GM21576 (cell line): ENCODE measurements at regions not wholly inside any gene's neighbourhood (a gene's known extent, or its start where the extent isn't known, plus 50 kb on each side); places are given as distances from the start of the nearest gene placed in this dataset.

Source experiments
- ATAC-seq: cut with Tn5 transposase; IDR thresholded peaks from one replicate; pipeline ENCODE4 v1.9.1; 2021; ENCODE audit warnings: mild to moderate bottlenecking, moderate library complexity; ENCODE audit not compliant: unreplicated experiment

DNA sequence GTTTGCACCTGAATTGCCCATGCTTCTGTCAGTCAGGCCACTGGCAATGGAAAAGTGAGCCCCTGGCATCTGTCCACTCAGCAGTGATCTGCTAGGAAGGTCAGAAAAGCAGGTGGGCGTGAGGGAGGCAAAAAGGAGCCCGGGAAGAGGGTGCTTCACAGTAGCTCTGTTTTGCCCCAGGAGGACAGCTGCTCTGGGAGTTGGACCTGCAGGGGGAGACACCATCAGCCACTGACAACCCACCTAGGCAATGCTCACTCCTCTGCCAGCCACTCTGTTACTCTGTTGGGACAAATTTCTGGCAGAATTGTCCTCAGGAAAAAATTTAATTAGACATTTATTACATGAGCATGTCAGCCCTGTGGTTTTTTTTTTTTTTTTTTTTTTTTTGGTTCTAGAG lies 146.4 kb downstream of the LRIG2 start:
- ATAC-seq: no peak

DNA sequence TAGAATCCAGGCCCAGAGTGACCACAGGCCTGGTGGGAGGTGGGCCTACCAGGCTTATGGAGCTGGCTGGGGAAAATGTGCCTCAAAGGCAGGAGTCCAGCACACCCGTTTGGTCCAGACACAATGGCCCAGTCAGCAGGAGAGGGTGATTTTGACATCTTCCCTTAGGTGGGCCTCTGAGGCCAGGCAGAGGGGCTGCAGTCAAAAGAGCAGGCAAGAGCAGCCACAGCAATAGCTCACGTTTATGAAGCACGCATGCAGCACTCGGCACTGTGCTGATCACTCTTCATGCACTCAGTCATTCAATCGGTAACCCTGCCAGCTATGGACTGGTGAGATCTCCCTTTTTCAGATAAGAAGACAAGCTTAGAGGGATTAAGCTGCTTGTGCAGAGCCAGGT lies 146.8 kb downstream of the LRIG2 start:
- no peak for ATAC-seq

DNA sequence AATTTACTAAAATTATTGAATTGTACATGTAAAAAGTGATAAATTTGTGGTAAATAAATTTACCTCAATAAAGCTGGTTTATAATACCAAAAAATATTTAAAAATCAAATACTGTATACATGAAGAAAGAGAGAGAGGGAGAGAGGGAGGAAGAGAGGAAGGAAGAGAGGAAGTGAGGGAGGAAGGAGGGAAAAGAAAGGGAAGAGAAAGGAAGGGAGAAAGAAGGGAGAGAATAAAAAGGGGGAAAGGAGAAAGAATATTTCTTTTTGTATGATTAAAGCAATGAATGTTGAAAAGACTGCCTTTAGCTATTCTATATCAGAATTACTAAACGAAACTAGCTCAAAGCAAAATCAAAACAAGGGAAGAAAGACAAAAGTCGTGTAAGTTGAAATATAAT lies 150.0 kb downstream of the LRIG2 start:
- ATAC-seq: no peak

DNA sequence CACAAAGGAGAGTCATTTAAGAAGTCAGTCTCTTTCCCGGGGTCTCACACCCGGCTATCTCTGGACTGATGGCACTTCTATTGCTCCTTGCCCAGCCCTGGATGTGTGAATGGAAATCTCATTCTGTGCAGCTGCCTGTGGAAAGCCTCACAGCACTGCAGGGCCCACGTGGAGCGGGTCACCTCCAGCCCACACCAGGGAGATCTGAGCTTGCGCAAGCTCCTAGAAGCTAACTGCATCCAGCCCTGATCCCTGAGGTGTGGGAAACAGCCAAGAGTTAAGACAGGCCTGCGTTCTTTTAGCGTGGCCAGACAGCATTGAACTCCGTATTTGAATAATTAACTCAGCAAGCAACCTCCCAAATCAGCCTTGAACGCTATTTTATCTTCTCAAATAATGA lies 150.5 kb downstream of the LRIG2 start:
- no peak for ATAC-seq

DNA sequence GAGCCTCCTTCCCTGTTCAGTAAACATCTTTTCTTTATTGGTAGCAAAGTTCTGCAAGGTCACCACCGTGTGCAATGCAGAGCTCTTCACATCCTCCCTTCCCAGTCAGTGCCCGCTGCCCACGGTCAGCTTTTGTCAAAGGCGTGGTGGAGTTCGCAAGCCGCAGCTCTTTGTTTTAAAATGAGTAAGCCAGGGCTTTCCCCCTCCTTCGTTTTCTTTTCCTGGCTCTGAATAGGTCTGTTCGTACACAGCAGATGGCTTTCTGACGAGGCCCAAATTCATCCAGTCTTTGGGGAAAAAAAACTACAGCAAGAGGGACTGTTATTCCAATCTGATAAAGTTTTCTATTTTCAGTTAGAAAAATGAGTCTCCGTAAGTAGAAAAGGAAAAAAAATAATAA lies 153.2 kb downstream of the LRIG2 start:
- peak; percentile 64 for ATAC-seq

DNA sequence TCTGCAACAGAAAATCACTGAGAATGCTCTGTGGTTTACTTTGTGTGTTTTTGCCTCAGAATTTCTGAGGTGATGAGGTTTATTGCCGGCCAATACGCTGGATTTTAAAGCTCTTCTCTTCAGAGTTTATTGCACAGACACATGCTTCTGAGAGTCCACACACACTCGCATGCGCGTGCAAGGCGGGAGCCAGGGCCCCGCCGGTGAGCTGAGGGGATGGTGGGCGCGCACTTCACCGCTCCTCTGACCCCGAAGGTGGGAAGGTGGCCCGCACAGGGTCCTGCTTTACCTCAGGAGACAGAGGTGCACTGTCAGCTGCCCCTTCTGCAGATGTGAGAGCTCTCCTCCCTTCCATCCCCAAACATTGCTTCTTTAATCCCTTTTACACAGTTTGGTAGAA lies 158.4 kb upstream of the MAGI3 start:
- ATAC-seq: no peak

DNA sequence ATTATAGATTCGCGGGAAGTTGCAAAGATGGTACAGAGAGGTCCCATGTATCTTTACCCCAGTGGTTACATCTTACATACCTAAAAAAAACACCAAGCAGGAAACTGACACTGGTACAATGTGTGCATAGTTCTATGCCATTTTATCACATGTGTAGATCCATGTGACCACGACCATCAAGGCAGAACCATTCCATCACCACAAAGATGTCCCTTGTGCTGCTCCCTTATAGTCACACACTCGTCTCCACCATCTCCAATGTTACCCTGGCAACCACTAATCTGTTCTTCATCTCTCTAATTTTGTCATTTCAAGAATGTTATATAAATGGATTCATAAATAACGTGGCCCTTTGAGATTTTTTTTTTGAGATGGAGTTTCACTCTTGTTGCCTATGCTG lies 156.9 kb upstream of the MAGI3 start:
- ATAC-seq: no peak

DNA sequence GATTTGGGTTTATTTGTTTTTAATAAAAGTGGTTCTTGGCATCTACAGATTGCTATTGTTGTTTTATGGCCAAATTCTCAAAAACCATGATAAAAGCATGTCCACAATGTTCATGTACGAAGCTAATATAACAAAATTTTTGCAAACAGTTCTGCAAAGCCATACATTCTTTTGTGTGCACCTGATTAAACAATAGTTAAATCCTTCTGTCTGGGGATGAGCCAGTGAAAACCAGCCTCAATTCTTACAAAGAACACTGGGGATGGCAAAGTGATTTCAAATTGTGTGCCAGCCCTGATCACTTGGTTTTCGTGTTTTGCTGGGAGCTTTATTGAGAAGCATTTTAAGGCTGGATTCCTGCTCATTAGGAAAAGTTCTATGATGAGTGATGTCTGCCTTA lies 149.1 kb upstream of the MAGI3 start:
- ATAC-seq: no peak

DNA sequence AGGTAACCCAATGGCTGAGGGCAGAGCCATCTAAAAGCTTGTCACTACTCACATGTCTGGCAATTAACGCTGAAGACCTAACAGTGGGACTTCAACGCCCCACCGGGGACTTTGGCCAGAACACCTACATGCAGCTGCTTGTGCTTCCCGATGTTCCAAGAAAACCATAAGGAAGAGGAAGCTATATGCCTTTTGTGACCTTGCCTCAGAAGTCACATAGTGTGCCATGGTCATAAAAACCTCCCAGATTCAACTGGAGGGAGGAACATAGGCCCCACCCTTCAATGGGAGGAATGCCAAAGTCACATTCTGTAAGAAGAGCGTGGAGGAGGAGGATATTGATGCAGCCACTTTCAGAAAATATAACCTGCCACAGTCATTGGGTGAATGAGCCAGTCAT lies 147.8 kb upstream of the MAGI3 start:
- no peak for ATAC-seq

DNA sequence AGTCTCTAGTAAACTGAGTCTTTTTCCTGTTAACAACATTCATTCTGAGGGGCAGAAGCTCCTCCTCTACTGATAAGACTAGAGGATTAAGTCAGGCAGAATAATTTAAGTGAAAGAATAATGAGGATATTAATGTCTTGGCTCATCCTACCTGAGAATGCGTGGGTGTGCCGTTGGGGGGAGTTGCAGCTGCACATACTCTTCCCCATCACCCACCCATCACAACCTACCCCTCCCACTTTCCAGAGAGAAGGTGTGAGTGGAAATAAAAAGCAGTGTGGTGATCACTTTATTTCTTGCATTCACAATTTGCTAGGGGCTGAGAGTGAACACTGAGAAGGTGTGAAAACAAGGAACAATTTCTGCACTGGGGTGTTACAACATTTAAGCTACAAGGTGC lies 146.8 kb upstream of the MAGI3 start:
- ATAC-seq: no peak

DNA sequence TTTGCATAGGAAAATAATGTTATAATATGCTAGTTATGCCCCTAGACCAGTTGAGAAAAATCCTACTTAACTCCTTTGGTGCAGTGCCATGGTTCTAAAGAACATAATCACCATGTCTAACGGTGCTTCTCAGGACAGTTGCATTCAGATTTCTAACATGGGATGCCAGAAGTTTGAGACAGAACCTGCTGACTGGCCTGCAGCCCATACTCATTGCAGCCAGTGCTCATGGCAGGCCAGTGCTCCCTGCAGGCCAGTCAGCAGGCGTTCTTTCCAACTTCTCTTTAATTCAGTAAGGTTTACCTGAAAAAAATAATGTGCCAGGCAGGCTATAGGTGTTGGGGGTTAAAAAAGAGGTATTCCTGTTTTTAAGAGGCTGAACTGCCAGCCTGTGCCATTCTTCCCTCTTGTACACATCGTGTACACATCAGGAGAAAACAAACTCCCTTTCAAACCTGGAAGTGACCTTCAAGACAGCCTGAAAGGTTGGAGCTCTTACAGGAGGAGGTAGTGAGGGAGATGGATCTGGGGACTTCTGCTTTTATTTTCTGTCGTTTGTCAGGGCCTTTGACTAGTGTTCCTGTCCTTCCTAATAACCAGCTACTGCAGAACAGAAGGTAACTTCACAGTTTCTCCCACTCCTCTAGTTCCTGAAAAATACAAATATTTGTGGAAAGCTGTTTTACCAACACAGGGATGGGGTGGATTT lies 146.0 kb upstream of the MAGI3 start:
- ATAC-seq: no peak

DNA sequence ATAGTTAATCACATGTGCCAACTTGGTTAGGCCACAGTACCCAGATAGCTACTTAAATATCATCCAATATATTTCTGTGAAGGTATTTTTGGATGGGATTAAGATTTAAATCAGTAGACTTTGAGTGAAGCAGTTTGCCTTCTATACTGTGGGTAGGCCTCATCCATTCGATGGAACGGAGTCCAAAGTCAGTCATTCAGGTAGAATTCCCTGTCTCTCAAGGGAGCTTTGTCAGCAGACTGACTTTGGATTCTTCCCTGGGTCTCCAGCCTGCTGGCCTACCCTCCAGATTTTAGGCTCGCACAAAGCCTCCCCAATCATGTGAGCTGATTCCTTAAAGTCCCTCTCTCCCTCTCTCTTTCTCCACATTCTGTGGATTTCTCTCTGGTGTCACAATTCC lies 145.1 kb upstream of the MAGI3 start:
- no peak for ATAC-seq

DNA sequence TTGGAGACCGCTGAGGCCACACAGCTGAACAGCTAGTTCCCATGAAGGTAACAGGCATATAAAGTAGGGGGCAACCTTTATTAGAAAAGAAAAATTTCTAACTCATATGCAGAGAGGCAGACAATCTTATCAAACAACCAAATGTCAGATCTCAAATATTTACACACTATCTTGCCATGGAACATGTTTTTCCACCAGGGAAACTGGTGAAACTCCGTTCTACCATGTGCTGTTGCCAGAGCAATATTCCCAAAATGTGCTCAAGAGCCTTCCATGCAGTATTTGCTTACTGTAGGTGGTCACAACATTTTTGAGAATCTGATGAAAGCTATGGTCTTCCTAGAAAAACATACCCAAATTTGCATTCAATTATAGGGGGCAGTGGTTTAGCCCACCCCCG lies 143.4 kb upstream of the MAGI3 start:
- ATAC-seq: no peak

DNA sequence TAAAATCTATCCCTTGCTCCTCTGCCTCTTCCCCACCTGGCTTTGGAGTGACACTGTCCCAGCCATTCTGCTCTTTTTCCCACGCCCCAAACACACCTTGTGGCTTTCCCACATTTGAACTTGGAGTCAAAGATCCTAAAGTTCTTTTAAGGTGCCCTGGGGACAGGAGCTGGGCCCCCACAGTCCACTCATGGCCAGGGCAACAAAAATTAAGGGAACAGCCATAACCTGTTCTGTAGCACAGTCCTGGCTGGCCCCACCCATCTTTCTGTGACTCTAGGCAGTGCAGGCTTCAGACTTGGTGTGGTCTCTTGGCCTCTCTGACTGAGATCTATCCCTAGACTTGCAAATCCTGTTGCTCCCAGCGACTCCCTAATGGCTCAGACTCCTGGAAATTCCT lies 143.0 kb upstream of the MAGI3 start:
- no peak for ATAC-seq

DNA sequence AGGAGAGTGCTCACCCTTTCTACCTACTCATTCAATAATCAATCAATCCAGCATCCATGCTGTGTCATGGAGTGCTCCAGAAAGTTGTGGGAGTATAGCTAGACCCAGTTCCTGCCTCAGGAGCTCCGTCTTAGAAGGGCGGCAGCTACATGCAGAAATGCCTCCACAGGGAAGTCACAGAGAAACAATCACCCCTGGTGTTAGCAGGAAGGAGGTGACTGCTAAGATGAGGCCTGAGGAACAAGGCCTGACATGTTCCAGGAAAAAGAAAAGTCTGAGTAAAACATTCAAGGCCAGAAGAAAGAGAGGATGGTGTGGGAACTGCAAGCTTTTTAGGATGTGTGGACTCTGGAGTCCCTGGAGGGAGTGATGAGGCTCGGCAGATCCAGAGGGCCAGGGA lies 142.5 kb upstream of the MAGI3 start:
- no peak for ATAC-seq

DNA sequence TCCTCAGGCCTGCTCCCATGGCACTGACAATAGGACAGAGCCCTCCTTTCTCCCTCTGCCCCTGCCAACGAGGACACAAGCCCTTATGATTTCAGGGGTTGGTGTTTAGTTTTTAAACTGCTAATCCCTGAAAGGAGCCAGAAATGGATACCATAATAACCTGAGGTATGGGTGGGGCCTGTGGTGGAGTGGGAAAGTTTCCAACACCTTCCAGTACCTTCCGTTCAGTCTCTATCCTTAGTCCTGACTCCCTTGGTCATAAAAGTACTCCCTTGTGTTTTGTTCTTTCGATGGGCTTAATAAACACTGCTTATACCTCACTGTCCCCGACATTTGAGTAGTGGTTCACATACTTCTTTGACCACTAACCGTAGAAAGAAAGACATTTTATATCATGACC lies 141.8 kb upstream of the MAGI3 start:
- no peak for ATAC-seq

DNA sequence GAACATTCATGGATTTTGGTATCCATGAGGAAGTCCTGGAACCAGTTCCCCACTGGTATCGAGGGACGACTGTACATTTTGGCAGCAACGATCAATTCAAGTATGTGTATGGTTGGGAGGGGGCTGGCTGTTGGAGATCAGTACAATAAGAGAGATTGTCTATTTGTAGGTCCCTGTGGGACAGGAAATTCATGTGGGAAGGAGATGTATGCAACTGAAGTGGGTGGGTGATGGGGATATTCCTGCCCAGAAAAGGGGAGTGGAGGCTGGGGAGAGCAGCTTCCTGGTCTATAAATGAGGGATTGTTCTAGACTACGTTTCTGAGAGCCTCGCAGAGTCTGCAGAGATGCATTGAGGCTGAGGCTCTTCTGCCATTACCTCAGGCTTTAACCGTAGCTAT lies 140.2 kb upstream of the MAGI3 start:
- no peak for ATAC-seq

DNA sequence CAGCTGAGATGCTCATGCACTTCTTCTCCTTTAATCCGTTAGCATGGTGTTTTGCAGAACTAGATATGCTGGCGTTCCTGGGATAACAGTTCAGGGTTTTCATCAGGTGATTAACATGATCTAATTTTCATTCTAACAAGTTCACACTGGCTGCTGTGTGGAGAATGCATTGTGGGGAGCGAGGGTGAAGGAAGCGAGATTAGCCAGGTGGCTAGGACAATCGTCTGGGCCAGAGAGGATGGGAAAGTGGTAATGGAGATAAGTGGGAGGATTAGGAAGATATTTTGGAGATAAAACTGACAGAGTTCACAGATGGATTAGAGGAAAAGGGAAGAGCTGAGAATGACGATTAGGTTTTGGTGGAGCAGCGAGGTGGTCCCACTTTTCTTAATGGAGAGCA lies 138.1 kb upstream of the MAGI3 start:
- ATAC-seq: no peak

DNA sequence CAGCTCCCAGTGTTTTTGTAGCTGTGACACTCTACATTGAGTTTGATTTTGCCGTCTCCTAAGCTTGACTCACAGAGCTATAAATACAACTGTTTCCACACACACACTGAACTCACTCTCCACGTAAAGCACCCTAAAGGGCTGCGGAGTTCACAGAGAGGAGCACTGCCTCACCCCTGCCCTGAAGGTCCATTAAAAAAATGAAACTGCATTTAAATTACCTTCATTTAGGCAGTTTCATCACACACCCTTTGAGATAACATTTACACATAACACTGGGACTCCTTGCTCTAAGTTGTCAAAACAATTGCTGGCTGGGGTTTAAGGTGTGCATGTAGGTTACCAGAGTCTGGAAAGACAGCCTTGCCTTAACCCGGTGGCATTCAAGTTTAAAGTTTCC lies 137.1 kb upstream of the MAGI3 start:
- no peak for ATAC-seq

DNA sequence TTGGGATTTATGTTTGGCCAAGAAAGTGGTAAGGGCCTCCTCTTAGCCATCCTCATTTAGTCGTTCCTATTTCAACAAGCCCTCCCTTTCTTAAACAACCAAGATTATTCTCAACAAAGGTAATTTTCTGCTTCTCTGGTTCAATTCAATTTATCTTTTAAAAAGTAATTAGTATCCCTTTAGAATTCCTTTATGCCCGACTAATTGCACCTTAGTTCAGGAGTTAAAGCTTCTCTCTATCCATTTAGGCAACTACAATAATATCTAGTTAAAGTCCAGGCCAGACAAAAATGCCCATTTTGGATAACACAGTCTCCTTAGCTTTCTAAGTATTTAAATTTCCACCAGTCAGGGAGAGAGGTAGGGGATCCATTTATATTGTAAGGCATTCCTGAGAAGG lies 136.7 kb upstream of the MAGI3 start:
- no peak for ATAC-seq

DNA sequence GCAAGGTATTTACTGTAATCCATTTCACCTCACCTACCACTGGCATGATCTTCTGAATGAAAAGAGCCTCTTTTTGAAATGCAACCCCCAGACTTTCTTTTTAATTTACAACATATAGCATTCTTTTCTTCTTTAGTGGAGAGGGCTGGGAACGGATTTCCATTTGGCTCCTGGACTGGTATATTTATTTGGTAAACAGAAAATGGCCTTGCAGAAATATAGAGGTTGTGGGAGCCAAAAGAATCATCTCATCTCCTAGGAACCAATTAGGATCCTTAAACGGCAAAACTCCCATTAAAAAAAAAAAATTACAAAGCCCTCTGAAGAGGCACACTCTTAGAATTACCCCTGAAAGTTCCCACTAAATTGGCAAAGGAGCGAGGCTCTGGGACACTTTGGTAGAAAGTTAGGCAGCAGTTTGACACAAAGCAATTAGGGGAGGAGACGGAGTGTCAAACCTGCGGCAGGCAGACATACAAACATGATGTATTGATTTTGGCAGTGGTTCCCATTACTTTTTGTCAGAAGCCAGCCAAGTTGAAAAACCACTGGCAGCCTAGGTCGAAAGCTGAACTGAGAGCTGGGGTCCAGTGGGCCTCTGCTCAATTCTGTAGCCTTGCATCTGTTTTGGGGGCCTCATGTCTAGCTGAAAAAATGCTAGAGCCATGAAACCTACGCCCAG lies 135.1 kb upstream of the MAGI3 start:
- ATAC-seq: no peak

DNA sequence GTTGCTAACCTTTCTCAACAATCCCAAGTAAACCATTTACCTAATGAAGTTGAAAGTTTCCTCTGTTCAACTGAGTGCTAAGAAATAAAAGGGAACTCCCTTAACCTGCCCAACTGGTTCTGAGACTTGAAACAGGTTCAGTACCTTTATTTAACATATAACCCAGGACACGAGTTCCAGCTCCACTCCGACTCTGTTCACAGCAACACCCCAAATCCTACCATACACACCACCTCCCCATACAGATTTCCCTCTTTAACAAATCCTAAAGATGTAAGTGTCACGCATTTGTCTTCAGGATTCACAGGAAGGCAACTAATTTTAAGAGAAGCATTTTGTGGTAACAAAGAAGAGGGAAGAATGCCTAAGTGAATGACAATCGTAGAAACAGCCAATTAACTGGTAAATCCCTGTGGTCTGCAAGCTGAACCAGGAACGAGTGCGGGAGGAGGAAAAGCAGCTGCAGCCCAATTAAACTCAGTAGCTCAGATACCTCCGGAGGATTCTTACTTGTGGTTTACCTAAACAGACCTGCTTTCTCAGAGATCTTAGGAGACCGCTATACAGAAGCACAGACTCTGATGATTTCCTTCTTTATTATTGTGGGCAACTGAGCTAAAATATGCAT lies 134.5 kb upstream of the MAGI3 start:
- ATAC-seq: no peak

DNA sequence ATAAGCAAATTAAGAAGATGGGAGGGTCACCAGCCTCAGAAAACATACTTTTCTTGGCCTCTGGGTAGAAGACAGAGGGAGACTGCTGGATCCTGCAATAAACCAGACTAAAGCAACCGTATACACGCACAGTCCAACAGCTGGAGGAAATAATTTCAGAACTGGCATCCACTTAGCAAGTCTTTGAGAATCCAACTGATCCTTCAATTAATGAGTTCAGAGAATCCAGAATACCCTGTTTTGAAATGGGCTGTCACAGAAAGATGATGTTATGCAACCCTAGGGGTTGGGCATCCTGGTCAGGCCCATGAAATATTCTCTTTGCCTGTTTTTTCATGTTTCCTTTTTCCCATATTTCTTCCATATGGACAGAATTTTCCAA lies 134.0 kb upstream of the MAGI3 start:
- ATAC-seq: no peak
